NCI-H345 (cell line): ENCODE measurements at regions not wholly inside any gene's neighbourhood (a gene's known extent, or its start where the extent isn't known, plus 50 kb on each side); places are given as distances from the start of the nearest gene placed in this dataset.

Experiments used
- DNase-seq: peaks from one replicate; lab custom pipeline; 2025; lab: John Stamatoyannopoulos, UW

DNA sequence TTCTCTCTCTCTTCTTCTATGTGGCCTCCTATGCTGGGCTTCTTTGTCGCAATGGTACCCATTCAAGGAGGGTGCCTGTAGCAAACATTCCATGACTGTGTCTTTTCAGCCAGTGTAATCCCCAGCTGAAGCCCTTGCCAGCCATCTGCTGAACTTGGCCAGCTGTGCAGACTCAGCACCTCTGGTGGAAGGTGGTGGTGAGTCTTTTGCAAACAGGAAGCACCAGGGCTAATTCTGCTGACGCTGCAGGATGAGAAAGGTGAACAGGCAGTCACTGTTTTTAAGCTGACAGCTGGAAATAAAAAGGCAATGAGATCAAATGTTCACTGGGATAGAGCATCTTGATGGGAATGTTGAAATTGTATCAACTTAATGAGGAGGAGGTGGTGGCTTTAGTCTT lies 298.7 kb upstream of the CLNK start:
- no peak for DNase-seq

DNA sequence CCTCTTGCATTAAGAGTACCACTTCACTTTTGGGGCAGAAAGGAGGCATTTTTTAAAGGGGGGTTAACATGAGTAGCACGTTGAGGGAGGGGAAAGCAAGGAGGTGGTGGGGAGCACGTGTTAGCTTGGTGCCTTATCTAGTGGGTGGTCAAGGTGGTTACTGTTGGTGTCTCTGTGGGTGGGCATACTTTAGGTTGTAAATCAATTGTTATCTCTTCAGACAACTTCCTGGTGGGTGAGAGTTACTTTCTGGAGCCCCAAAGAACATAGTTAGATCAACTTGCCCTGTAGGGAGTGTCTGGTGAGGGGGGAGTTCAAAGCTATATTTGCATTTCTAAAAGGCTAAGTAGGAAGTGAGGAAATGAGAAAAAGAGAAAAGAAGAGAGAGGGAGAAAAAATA lies 297.7 kb upstream of the CLNK start:
- DNase-seq: no peak

DNA sequence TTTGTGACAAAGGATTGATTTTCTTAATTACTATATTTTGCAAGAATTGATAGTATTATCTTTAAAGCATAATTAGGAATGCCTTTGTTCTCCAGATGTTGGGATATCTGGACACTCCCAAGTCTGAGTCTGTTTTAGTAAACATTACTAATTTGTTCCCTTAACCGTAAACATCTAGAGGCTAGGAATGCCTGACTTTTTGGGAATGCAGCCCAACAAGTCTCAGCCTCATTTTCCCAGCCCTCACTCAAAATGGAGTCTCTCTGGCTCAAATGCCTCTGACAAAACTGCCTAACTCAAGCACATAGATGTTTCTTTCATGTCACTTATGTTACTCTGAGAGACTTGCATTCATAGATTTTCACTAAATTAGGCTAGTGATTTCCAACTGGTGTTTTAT lies 297.0 kb upstream of the CLNK start:
- DNase-seq: no peak

DNA sequence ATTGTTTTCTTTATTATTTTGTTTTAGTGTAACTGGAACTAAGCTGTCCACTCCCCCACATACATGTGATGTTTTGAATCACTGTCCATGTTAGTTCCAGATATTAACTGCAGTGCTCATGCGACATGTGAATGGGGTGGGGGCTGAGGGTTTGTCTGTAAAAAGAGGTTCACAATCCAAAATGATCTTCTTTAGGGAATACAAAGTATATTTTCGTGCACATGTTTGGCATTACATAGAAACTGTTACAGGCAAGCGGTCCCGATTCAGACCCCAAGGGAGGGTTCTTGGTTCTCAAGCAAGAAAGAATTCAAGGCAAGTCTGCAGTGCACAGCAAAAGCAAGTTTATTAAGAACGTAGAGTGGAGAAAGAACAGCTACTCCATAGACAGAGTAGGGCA lies 296.5 kb upstream of the CLNK start:
- no peak for DNase-seq

DNA sequence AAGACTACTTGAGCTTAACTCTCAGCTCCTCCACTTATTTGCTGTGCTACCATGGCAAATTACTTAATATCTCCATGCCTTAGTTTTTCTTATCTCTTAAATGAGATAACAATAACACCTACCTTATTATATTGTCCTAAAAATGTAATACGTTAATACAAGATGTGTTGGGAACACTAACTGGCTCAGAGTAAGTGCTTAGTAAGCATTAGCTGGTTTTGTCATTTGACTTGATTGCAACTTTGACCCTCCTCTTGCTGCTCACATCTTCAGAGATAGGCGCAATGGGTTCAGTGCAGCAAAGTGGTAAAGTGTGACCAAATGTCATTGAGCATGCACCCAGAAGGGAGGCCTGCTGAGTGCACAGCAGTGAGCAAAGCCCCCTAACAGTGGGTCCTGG lies 294.5 kb upstream of the CLNK start:
- no peak for DNase-seq

DNA sequence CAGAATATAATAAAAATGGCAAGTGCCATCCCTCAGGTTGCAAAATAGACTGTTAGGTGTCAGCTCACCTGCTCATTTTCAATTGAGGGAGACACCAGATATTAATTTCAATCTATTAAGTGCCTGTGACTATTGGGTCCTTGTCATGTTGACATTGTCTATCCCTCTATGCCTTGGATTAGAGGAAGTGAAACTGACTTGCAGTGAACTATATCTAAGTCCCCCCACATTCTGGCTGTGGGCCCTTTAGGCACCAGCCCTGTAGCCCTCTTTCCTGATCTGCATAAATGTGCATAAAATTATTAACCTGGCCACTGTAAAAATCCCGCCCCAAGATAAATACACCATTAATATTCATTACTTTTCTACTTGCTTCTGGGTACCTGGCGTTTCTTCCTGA lies 293.0 kb upstream of the CLNK start:
- DNase-seq: no peak

DNA sequence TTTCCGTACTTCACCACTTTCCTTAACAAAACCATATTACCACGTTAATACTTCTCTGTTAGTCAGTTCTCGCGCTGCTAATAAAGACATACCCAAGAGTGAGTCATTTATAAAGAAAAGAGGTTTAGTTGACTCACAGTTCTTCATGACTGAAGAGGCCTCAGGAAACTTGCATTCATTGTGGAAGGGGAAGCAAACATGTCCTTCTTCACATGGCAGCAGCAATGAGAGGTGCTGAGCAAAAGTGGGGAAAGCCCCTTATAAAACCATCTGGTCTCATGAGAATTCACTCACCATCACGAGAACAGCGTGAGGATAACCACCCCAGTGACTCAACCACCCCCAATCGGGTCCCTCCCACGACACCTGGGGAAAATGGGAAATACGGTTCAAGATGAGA lies 289.8 kb upstream of the CLNK start:
- no peak for DNase-seq

DNA sequence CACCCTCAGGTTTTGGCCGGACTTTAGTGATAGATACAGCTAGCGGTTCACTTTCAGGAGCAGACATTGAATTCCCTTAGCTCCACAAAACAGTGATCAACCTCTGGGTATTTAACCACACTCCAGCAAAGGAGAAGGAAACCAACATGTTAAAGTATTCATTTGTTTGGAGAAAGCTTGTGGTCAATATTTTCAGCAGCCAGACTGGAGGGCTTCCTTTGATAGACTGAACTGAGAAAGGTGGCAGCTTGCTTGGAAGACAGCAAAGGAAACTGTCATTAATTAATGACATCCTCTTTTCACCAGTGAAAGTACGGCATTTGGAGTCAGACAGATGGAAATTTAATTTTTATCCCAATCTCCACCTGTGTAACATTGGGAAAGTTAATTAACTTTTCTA lies 289.1 kb upstream of the CLNK start:
- DNase-seq: no peak

DNA sequence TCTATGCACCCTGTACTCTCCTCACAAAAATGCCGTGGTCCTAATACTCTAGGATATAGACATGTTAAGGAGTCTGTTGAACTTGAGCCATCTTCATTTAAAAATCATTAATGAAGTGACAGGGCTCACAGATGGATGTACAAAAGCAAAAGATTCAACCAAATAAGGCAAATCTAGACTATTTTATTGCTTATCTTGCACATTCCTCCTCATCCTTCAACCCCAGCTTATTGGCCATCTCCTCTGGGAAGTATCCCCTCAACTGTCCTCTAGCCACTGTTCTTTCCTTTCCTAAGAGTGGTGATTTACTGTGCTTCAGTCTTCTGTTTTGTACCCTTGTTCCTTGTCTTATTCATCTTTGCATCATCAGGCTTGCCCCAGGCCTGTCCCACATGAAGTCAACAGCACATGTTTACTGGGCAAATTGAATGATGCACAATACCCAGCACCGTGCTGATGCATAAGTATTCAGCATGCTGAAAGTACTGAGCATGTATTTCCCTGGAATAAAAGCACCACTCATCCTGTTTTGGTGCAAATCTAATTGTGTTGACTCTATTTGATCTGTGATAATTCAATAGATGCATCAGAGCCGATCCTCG lies 287.3 kb upstream of the CLNK start:
- no peak for DNase-seq

DNA sequence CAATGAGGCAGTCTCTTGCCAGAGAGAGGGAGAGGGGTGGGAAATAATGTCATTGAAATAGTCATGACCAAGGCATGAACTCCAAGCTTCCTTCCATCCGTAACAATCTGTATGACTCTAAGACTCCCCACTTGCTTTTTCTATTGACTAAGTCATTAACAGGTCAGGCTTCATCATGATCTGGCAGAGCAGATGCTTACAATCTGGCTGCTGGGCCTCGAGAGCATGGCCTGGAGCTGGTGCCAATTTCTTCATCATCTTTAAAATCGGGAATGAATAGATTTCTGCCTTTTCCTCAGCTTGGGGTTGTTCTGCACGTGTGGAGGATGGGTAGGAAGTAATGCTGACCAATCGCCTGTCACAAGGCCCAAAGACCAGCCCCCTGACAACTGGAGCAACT lies 280.6 kb upstream of the CLNK start:
- peak; percentile 14 for DNase-seq

DNA sequence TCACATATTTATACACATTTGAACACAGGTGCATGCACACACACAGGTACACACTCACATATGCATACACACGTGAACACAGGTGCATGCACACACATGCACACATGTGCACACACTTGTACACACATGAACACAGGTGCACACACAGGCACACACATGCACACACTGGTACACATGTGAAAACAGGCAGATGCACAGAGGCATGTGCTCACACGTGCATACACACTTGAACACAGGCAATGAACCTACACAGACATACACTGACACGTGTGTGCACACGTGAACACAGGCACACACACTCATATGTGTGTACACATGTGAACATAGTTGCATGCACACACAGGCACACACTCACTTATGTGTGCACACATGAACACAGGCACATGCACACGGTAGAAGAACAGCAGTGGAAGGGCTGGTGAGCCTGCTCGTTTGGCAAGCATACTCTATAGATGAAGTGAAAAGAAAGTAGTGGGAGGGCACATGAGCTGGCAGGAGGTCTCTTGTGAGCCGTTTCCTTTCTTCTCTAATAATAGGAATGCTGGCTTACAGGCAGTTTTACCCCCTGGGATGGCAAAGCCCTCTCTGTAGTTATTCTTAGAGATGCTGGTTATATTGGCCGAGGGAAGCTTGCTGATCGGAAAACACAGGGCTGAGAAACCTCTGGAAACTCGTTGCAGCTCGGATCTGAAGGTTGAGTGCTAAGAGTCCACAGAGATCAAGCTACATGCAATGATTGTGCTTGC lies 279.6 kb upstream of the CLNK start:
- peak; percentile 66 for DNase-seq

DNA sequence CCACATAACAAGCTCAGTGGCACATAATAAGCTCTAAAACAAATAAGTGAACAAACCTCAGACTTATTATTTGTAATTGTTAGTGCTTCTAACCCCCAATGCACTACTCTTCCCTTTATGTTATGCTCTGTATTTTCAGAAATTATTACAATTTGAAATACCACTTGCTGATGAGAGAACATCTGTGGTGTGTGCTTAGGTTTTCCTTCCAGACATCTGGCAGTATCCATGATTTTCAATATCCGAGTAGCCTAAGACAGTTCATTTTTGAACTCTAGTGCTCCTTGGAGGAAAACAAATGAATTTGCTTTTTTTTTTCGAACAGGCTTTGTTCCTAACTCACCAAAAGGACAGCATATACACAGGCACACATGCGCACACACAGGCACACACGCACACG lies 278.7 kb upstream of the CLNK start:
- DNase-seq: no peak

DNA sequence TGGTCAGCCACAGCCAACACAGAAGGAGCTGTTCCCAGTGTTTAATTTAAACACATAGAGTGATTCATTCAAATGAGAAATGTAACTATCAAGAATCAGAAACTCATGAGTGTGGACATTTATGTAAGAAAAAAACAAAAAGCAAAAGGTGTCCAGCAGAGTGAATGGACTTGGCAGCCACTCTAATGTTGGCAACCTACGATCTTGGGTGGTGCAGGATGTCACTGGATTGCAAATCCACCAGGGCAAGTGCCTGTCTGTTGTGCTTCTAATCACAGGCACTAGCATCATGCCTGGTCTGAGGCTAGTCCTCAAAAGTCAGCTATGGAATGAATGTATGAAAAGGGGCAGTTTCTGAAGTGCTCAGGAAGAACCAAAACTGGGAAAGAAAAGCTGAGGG lies 277.7 kb upstream of the CLNK start:
- no peak for DNase-seq

DNA sequence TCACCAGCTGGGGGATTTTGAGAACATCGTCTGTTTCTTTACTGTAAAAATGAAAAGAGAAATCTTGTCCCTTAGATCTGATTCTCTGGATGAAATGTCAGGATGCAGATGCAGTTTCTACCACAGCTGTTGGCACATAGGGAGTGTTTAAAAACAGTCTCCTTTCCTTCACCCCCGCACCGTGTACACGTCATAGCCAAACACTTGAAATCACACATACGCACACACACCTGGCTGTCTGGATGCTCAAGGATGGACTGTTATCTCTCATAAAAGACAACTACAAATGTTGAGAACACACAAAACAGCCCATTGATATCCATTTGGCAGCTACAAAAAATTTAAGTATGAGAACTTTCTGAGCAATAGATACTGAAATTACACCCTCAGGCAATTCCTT lies 275.8 kb upstream of the CLNK start:
- DNase-seq: peak; percentile 45

DNA sequence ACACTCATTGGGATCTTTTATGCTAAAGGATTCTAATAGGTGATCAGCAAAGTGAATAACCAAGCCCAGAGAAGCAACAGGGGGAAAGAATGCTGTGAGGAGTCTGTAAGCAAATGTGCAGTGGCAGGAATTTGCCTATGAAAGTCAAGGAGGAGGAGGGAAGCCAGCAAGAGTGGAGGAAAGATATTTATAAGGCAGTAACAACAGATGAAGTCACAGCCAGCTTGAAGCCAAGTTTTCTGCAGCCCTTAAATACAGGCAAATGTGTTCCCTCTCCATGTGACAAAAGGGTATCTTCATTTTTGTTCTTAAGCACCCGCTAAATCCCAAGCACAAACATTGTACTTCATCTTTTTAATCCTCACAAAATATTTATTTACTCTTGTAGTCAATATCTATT lies 275.0 kb upstream of the CLNK start:
- DNase-seq: peak; percentile 5

DNA sequence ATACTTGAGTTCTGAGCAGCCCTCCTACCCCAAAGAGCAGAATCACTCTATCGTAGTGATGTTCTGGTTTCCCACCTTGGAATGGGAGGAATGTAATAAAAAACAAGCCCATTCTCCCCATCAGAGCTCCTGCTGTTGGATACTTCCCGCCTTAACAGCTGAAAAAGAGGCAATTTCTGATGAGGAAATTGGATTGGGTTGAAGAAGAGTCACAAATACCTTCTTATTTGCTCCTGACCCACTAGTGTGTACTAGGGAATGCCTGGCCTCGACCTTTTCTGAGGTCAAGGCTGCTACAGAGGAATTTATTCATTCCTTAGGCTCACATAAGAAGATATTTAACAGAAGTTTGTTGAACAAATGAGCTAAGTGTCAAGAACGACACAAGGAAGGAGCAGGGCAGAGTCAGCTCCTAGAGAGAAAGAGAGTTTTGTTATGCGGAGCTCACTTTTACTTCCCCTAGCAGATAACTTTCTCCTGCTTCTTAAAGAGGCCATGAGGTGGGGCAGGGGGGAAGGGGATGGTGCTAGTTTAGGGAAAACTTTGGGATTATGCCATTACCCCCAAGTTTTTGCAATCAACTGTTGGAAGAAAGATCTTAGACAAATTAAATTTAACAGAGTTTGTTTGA lies 273.8 kb upstream of the CLNK start:
- DNase-seq: no peak

DNA sequence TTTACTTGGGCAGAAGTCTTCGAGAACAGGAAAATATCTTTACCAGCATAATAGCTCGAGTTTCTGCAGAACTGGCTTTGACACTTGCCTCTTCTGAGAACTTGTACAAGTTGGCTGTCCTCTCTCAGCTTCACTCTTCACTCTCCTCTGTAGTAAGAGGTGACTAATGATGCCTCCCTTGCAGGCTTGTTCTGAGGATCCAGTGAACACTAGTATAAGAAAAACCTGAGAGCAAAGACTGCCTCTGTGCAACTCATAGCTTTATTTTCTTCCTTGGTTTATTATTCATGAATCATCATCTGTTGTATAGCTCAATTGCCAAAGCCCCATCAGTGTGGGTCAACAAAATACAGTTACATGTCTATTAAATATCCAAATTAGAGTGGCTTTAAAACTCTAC lies 266.7 kb upstream of the CLNK start:
- DNase-seq: no peak

DNA sequence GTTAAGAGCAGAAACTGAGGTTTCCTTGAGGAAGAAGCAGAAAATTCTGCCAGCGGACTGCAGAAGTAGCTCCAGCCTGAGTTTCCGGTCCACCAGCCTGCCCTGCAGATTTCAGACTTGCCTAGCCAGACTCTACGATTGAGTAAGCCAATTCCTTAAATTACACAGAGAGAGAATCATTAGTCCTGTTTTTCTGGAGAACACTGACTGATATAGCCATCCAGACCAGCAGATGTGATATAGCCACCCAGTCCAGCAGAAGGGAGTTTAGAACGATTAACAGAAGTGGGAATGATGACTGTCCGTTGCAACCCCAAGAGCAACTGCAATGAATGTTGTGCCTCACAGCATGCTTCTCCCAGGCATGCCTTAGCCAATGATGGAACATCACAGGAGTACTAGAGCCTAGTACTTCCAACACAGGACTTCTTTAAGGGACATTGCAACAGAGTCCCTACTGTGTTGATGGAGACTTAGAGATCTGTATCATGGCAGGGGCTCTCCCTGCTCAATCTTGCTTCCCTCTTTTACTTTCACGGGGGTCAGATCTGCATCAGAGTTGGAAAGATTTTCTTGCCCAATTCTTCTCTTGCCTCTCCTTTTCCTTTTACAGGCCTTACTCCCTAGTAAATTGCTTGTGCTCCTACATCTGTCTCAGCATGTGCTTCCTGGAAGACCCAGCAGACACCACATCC lies 264.6 kb upstream of the CLNK start:
- no peak for DNase-seq

DNA sequence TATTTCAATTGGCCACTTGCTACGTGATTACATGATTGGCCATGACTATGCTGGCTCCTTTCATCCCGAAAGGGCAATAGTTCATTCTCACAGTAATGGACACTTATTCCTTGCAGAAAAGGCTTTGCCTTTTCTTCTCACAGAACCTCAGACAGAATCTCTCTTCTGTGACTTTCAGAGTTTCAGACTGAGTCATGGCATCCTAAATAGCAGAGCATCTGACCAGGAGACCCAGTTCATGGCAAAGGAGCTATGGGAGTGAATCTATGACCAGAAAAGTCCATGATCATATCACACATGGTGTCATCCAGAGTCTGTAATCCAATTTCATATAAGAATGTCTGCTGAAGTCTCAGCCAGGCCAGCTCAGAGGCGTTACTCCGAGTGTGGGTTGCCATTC lies 263.3 kb upstream of the CLNK start:
- DNase-seq: no peak

DNA sequence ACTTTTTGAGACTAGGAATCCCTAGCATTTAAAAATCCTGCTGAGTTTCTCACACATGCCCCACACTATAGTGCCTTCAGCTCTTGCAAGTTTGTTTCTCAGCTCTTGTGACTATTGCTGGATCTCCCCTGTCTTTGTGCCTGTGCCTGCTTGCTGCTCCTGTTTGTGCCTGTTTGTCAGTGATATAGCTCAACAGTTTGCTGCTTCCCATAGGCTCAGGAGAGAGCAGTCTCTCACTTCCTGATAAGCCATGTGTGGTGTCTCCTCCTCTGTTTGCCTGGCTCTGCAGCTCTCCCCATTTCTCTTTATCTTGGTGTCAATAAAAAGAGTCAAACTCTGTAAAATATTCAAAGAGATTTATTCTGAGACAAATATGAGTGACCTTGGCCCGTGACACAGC lies 259.8 kb upstream of the CLNK start:
- no peak for DNase-seq

DNA sequence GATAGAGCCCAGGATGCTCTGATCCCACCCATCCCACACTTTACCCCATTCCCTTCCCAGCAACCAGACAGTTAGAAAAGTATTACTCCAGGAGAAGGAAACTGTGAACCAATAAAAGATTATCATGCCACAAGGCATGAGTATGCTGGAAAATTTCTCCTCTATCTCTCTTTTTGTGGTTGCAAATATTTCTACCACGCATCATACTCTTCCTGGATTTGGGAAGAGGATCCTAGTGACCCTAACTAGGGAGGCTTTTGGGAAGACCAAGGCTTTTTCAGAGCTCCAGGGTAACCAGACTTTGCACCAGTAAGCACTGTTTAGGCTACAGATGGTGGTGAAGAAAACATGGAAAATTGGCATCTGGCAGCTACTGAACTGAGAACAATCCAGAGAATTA lies 257.6 kb upstream of the CLNK start:
- no peak for DNase-seq

DNA sequence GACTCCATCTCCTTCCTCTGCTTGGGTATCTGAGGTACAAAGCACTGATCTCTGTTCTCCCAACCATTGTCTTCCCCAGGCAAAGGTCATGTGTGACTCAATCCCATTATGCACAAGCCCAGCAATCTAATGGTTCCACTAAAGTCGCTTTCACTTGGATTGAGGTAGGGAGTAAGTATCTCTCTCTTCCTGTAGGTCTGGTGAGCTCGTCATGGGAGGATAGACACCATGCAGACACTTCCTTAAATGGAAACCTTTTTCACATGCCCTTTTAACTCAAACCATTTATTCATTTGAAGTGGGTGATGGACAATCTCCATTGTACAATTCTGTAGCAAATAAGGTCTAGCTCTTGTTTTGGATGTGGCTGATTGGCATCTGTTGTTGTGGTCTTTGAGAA lies 245.2 kb upstream of the CLNK start:
- DNase-seq: no peak

DNA sequence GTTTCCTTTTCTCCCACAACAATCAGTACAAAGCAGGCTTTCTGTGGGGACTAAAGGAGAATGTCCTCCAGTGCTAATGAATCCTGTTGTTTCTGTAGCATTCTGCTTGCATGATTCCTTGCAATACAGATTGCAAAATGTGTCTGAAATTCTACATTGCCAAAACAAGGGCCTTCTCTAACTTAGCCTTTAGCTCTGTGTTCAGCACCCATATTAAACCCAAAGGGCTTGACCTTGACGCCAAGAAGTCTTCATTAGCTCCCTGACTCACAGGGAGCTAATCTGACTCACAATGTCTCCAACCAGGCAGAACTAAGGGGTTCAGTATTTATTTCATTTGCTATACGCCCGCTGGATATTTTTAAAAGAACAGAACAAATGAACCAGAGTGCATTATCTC lies 241.4 kb upstream of the CLNK start:
- no peak for DNase-seq
